HCT116 (cell line): ENCODE measurements at regions not wholly inside any gene's neighbourhood (a gene's known extent, or its start where the extent isn't known, plus 50 kb on each side); places are given as distances from the start of the nearest gene placed in this dataset.

Experiments
- POLR2AphosphoS5 ChIP-seq: IDR thresholded peaks from 2 replicates; pipeline ENCODE4 v1.6.1; 2011; ENCODE audit warnings: mild to moderate bottlenecking, low read depth, low read length, moderate library complexity
- ZFX ChIP-seq: fragments of 450-650 bp; IDR thresholded peaks from 2 replicates; pipeline ENCODE4 v1.6.1; 2017
- TF ChIP-seq, protein P1 (sequence below), 3 experiments: fragments of 200-600 bp in 1 of 3; sonication (generic) in 1 of 3; IDR thresholded peaks in 2 of 3; conservative IDR thresholded peaks in 1 of 3; 2 replicates each; pipeline ENCODE4 v1.5.1; 2012 to 2017; ENCODE audit warnings: low read depth in 2 of 3, low read length in 2 of 3, antibody characterized with exemption in 1 of 3, borderline replicate concordance in 1 of 3, control low read depth in 1 of 3, mild to moderate bottlenecking in 1 of 3, mixed read lengths in 1 of 3, mixed run types in 1 of 3, moderate library complexity in 1 of 3; ENCODE audit not compliant: insufficient read depth in 1 of 3

DNA sequence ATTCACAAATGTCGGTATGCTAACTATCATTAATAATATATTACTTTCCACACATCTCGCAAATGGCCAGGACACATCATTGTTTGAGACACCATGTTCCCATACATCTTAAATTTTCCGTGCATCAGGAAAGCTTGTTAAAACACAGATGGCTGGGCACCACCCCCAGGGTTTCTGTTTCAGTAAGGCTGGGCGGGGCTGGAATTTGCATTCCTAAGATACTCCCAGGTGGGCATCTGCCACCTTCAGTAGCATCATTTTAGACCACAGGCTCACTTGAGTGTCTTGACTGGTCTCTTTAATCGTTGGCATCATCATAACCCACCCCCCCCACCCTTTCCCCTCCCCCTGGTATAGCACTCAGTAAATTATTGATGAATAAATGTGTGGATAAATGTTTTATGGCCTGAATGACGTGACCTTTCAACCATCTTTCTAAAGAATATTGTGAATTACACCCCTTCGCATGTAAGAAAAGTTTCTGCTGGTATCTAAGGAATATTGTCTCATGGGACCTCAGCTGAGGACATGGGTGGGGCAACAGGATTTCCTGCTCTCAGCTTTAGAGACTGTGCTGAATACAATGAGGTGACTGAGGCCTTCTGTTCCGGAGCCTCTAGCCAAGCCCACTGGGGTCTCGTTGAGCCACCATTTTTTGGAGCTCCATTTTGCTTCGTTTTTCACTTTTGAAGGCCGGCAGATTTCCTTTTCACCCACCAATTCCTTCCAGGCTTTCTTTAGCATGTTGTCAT lies 124.1 kb upstream of the NEDD9 start:
- TF ChIP-seq, protein P1, sequence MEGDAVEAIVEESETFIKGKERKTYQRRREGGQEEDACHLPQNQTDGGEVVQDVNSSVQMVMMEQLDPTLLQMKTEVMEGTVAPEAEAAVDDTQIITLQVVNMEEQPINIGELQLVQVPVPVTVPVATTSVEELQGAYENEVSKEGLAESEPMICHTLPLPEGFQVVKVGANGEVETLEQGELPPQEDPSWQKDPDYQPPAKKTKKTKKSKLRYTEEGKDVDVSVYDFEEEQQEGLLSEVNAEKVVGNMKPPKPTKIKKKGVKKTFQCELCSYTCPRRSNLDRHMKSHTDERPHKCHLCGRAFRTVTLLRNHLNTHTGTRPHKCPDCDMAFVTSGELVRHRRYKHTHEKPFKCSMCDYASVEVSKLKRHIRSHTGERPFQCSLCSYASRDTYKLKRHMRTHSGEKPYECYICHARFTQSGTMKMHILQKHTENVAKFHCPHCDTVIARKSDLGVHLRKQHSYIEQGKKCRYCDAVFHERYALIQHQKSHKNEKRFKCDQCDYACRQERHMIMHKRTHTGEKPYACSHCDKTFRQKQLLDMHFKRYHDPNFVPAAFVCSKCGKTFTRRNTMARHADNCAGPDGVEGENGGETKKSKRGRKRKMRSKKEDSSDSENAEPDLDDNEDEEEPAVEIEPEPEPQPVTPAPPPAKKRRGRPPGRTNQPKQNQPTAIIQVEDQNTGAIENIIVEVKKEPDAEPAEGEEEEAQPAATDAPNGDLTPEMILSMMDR (IDR thresholded peaks at IDR 0.05 in 2 of 3, conservative IDR thresholded peaks at IDR 0.05 in 1 of 3; ENCODE audit: borderline replicate concordance in 1 of 3, insufficient read depth in 1 of 3, low read depth in 2 of 3, low read length in 2 of 3), result no peak
- no peak for TF ChIP-seq ZFX
- TF ChIP-seq POLR2AphosphoS5, result no peak
